ENCODE measurements at regions not wholly inside any gene's neighbourhood (a gene's known extent, or its start where the extent isn't known, plus 50 kb on each side); places are given as distances from the start of the nearest gene placed in this dataset.

- TF ChIP-seq EZH2 (IDR thresholded peaks at IDR 0.05; ENCODE audit: insufficient read depth, poor library complexity, severe bottlenecking) (no peak), EZH2phosphoT487 (IDR thresholded peaks at IDR 0.05; ENCODE audit: insufficient read depth, low read depth) (no peak)
These were observed 372.3 kb downstream of the SV2B start for GRCh38 chr15:91472316-91472756.
